Common myeloid progenitor, CD34-positive (primary cell): ENCODE measurements at regions not wholly inside any gene's neighbourhood (a gene's known extent, or its start where the extent isn't known, plus 50 kb on each side); places are given as distances from the start of the nearest gene placed in this dataset.

Source experiments
- CTCF ChIA-PET: fragments of 350-600 bp; sonication (Branson Sonifier 250); formaldehyde crosslinking; loops from one replicate; lab custom pipeline; 2021; ENCODE audit warnings: antibody characterized with exemption; lab: Charles Lee
- POLR2A ChIA-PET: fragments of 350-600 bp; sonication (Branson Sonifier 250); formaldehyde crosslinking; loops from one replicate; lab custom pipeline; 2021; ENCODE audit warnings: antibody characterized with exemption; lab: Charles Lee
- DNase-seq, 3 donors: peaks; one replicate each; pipeline versions ENCODE4 v3.0.0 to v3.0.0-alpha.2; 2013
- H3K27ac ChIP-seq, 2 experiments: 1 replicate in 1 of 2; 2 replicates in 1 of 2; pipeline ENCODE4 v1.7.0; 2013; ENCODE audit warnings: inconsistent platforms in 2 of 2, low read length in 2 of 2, mild to moderate bottlenecking in 2 of 2, low read depth in 1 of 2, moderate library complexity in 1 of 2; ENCODE audit not compliant: severe bottlenecking in 2 of 2, insufficient read depth in 1 of 2, poor library complexity in 1 of 2
- H3K27me3 ChIP-seq, 5 experiments: replicated peaks in 2 of 5; 1 replicate in 3 of 5; 2 replicates in 2 of 5; pipeline versions ENCODE4 v1.6.1 to v1.7.0; 2013; ENCODE audit warnings: low read length in 4 of 5, mild to moderate bottlenecking in 2 of 5, moderate library complexity in 2 of 5, inconsistent platforms in 1 of 5; ENCODE audit not compliant: insufficient read depth in 5 of 5, control insufficient read depth in 4 of 5
- H3K36me3 ChIP-seq, 4 experiments: 1 replicate in 2 of 4; 2 replicates in 2 of 4; pipeline versions ENCODE4 v1.6.1 to v1.7.0; 2013; ENCODE audit warnings: low read length in 3 of 4, control low read depth in 1 of 4, mild to moderate bottlenecking in 1 of 4; ENCODE audit not compliant: control insufficient read depth in 4 of 4, insufficient read depth in 4 of 4
- H3K4me1 ChIP-seq, 4 experiments: 1 replicate in 3 of 4; 2 replicates in 1 of 4; pipeline versions ENCODE4 v1.6.1 to v1.7.1; 2013; ENCODE audit warnings: low read length in 3 of 4, mild to moderate bottlenecking in 3 of 4, control low read depth in 1 of 4, inconsistent platforms in 1 of 4, moderate library complexity in 1 of 4; ENCODE audit not compliant: control insufficient read depth in 4 of 4, insufficient read depth in 4 of 4; ENCODE audit errors: control extremely low read depth in 1 of 4
- H3K4me3 ChIP-seq, 7 experiments: 1 replicate in 4 of 7; 2 replicates in 3 of 7; pipeline versions ENCODE4 v1.5.1 to v1.7.0; 2013; ENCODE audit warnings: mild to moderate bottlenecking in 7 of 7, low read length in 6 of 7, moderate library complexity in 6 of 7, inconsistent platforms in 2 of 7, low read depth in 2 of 7, control low read depth in 1 of 7; ENCODE audit not compliant: insufficient read depth in 4 of 7, control insufficient read depth in 1 of 7; ENCODE audit errors: extremely low read depth in 1 of 7
- H3K9me3 ChIP-seq, 5 experiments: 1 replicate in 4 of 5; 2 replicates in 1 of 5; pipeline versions ENCODE4 v1.6.1 to v1.7.1; 2013; ENCODE audit warnings: low read length in 4 of 5, mild to moderate bottlenecking in 2 of 5, inconsistent platforms in 1 of 5, low read depth in 1 of 5, moderate library complexity in 1 of 5; ENCODE audit not compliant: control insufficient read depth in 4 of 5, insufficient read depth in 2 of 5; ENCODE audit errors: control extremely low read depth in 1 of 5
- WGBS: methylation state at CpG from one replicate; pipeline ENCODE4 v1.1.5; 2013; ENCODE audit not compliant: insufficient coverage; 5-methylcytosine and 5-hydroxymethylcytosine counted together

DNA sequence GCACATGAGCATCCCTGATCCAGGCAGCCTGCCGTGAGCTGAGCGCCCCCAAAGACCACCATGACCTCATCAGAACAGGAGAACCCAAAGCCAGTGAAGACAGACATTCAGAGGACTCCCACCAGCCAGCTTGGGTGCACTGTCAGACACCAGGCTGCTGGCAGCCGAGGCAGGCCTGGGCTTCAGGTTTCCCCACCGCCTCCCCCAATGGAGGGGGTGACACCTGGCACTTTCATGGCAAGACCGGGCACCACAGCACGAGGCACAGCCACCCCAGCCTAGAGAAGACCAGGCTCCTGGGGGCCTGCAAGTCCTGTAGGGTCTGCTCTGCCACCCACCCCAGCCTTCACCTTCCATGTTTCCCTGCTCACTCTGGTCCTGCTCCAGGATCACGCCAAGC is 140.5 kb downstream of the C16orf95 start:
- Histone ChIP-seq H3K4me1 (peaks cover 0 to 34% (median 13%) of the 10 kb centered on the region in 4 experiments), H3K27me3 (no peaks in the 10 kb centered on the region), H3K27ac (no peak overlapping the region), H3K4me3 (no peak overlapping the region), H3K36me3 (no peaks in the 10 kb centered on the region), H3K9me3 (no peaks in the 10 kb centered on the region)
- ChIA-PET POLR2A (no interaction called here), CTCF (no interaction called here)
- WGBS, result 100% methylated on average over 7 of the region's 7 CpGs
- DNase-seq, result no peak

DNA sequence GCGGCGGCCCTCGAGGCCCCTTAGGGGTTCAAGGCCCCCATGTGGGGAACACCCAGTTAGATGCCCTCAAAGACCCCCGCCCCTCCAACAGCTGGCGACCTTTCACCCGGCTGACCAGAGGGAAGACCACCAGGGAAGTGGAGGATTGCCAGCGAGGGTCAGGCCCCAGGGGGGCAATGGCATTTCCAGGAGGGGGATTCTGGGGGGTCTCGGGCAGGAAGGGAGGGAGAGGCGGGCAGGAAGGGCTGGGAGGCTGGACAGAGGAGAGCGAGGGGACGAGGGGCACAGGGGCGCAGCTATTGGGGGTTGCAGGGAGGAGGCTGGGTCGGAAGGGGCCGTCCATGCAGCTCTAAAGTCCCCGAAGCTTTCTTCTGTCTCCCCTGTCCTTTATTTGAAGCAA is 139.5 kb downstream of the C16orf95 start:
- POLR2A ChIA-PET, result no interaction called here

DNA sequence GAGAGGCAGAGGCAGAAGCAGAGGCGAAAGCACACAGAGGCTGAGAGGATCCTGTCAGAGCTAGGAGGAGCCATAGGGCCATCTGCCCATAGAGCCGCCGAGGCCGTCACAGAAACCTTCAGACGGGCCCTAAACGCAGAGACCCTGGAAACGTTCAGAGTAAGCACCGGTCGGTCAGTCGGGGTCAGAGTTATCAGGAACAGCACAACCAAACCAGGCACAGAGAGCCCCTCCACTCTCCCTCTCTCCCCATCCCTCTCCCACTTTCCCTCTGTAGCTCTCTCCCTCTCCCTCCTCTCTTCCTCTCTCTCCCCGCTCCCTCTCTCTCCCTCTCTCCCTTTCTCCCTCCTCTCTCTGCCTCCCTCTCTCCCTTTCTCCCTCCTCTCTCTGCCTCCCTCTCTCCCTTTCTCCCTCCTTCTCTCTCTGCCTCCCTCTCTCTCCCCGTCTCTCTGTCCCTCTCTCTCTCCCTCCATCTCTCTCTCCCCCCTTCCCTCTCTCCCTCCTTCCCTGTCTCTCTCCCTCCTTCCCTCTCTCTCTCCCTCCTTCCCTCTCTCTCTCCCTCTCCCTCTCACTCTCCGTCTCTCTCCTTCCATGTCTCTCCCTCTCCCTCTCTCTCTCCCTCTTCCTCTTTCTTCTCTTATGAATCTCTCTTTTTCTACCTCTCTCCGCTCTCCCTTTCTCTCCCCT is 138.9 kb downstream of the C16orf95 start:
- H3K9me3 ChIP-seq, result no peaks in the 10 kb centered on the region
- H3K4me1 ChIP-seq, result peaks cover 0 to 34% (median 13%) of the 10 kb centered on the region in 4 experiments
- ChIA-PET POLR2A (no interaction called here), CTCF (no interaction called here)
- no peak for DNase-seq
- H3K27me3 ChIP-seq, result no peaks in the 10 kb centered on the region
- H3K36me3 ChIP-seq, result no peaks in the 10 kb centered on the region
- H3K27ac ChIP-seq, result no peak overlapping the region
- 42% methylated on average over 13 of the region's 14 CpGs for WGBS
- H3K4me3 ChIP-seq, result no peak overlapping the region

More for the DNA sequence above, 139.5 kb downstream of the C16orf95 start:
- H3K9me3 ChIP-seq, result no peaks in the 10 kb centered on the region
- no peaks in the 10 kb centered on the region for H3K36me3 ChIP-seq
- WGBS, result 85% methylated on average over 8 of the region's 15 CpGs
- H3K4me3 ChIP-seq, result no peak overlapping the region
- no peak for DNase-seq
- no peak overlapping the region for H3K27ac ChIP-seq
- H3K27me3 ChIP-seq, result no peaks in the 10 kb centered on the region
- H3K4me1 ChIP-seq, result peaks cover 0 to 34% (median 13%) of the 10 kb centered on the region in 4 experiments
- CTCF ChIA-PET, result interaction anchor here (0.7 kb wide), 1 partner anchor 100 kb away, joined by 3 read pairs; no protein-coding TSS in a partner anchor

DNA sequence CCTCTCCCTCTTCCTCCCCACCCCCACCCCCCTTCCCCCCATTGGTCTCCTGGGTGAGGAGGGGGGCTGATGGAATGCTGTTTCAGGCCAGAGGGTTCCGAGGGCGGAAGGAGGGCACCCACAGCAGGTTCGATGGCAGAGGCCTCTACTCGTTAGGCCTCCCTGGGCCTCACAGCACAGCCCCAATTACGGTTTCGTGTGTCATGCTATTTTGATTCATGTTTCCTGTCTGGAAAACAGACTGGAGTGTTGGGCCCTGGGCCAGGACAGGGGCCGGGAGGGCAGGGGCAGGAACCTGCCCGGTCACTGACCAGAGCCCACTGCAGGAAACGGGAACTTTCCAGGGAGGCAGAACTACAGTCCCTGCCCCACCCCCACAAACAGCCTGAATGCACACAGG is 138.2 kb downstream of the C16orf95 start:
- H3K9me3 ChIP-seq, result no peaks in the 10 kb centered on the region
- no peak overlapping the region for H3K27ac ChIP-seq
- WGBS, result 0% methylated on average over 8 of the region's 9 CpGs
- peak in 2 of 3 donors; percentile 28 to 34 for DNase-seq
- H3K27me3 ChIP-seq, result no peaks in the 10 kb centered on the region
- H3K4me3 ChIP-seq, result peak overlapping the region in 1 of 7 experiments; percentile 50
- CTCF ChIA-PET, result no interaction called here
- POLR2A ChIA-PET, result no interaction called here
- no peaks in the 10 kb centered on the region for H3K36me3 ChIP-seq
- H3K4me1 ChIP-seq, result peaks cover 0 to 34% (median 13%) of the 10 kb centered on the region in 4 experiments

DNA sequence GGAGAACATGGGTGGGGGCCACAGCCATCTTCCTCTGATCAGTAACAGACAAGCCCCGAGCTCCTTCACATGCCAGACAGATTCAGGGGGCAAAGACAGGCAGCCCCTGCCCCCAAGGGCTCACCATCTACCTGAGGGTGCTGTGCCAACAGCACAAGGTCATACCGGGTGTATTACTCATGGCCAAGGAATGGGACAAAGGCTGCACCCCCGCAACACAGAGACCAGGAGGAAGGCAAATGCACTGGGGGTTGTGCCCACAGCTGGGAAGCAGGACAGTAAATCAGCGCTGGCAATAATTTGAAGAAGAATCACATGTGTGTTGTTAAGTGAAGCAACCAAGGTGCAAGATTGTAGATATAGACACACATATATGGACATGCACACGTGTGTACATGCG is 137.1 kb downstream of the C16orf95 start:
- POLR2A ChIA-PET, result no interaction called here
- CTCF ChIA-PET, result no interaction called here
- Histone ChIP-seq H3K27me3 (no peaks in the 10 kb centered on the region), H3K4me1 (peaks cover 0 to 34% (median 13%) of the 10 kb centered on the region in 4 experiments), H3K36me3 (no peaks in the 10 kb centered on the region), H3K9me3 (no peaks in the 10 kb centered on the region), H3K4me3 (no peak overlapping the region), H3K27ac (no peak overlapping the region)
- WGBS, result 94% methylated on average over 5 of the region's 6 CpGs
- no peak for DNase-seq

DNA sequence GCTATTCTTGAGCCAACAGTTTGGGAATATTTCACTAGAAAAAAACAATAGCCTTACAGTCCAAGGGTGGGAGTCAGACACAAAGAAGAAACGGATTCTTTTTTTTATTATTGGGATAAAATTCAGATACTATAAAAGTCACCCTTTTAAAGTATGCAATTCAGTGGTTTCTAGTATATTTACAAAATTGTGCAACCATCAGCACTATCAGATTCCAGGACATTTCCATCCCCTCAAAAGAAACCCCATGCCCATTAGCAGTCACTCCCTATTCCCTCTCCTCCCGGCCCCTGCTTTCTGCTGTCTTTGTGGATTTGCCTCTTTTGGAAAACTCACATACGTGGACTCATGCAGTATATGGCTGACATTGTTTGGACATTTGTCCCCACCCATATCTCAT is 134.4 kb downstream of the C16orf95 start:
- no peaks in the 10 kb centered on the region for H3K36me3 ChIP-seq
- no peaks in the 10 kb centered on the region for H3K9me3 ChIP-seq
- peaks cover 0 to 32% (median 13%) of the 10 kb centered on the region in 4 experiments for H3K4me1 ChIP-seq
- DNase-seq, result no peak
- no peak overlapping the region for H3K27ac ChIP-seq
- no peaks in the 10 kb centered on the region for H3K27me3 ChIP-seq
- POLR2A ChIA-PET, result no interaction called here
- CTCF ChIA-PET, result no interaction called here
- 100% methylated on average over 1 of the region's 3 CpGs for WGBS
- H3K4me3 ChIP-seq, result no peak overlapping the region

DNA sequence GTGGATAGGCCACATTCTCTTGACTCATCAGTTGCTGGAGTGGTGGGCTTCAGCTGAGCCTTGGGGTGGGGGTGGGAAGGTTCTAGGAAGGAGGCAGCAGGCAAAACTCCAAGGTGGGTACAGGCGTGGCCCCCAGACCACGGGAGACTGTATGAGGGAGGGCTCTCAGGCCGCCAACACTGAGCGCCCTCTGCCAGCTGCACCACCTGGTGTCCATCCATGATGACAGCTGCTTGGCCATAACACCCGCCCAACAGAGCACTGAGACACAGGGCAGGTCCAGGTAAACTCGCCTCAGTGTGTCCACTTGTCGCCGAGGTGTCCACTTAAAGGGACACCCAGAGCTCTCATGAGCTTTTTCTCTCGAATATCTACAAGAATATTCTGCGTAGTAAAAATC is 133.5 kb downstream of the C16orf95 start:
- WGBS, result 94% methylated on average over 10 of the region's 10 CpGs
- peaks cover 0 to 24% (median 9%) of the 10 kb centered on the region in 4 experiments for H3K4me1 ChIP-seq
- H3K4me3 ChIP-seq, result no peak overlapping the region
- DNase-seq, result no peak
- POLR2A ChIA-PET, result no interaction called here
- no peak overlapping the region for H3K27ac ChIP-seq
- no peaks in the 10 kb centered on the region for H3K9me3 ChIP-seq
- H3K27me3 ChIP-seq, result no peaks in the 10 kb centered on the region
- no peaks in the 10 kb centered on the region for H3K36me3 ChIP-seq
- CTCF ChIA-PET, result no interaction called here
